Gastroesophageal sphincter (tissue), 3 donors: ENCODE measurements at regions not wholly inside any gene's neighbourhood (a gene's known extent, or its start where the extent isn't known, plus 50 kb on each side); places are given as distances from the start of the nearest gene placed in this dataset.

Experiments
- EP300 ChIP-seq: sonication (generic); formaldehyde crosslinking; IDR thresholded peaks from one replicate; pipeline ENCODE4 v1.6.1; 2017; ENCODE audit warnings: antibody characterized with exemption, mild to moderate bottlenecking
- POLR2A ChIP-seq, 2 donors: fragments of 450-650 bp; IDR thresholded peaks; one replicate each; pipeline ENCODE4 v1.6.1; 2017; ENCODE audit warnings: antibody characterized with exemption in 2 of 2, mild to moderate bottlenecking in 2 of 2, moderate library complexity in 1 of 2
- POLR2AphosphoS5 ChIP-seq: sonication (generic); formaldehyde crosslinking; IDR thresholded peaks from one replicate; pipeline ENCODE4 v1.6.1; 2017; ENCODE audit warnings: antibody characterized with exemption
- TF ChIP-seq, protein P1 (sequence below), 4 experiments: fragments of 200-600 bp in 2 of 4; fragments of 450-650 bp in 2 of 4; sonication (generic) in 1 of 4; IDR thresholded peaks; one replicate each; pipeline ENCODE4 v1.5.1; 2017 to 2019; ENCODE audit warnings: antibody characterized with exemption in 4 of 4, mild to moderate bottlenecking in 2 of 4, moderate library complexity in 2 of 4

GRCh38 chr1:173423291-173423690 is 53.8 kb upstream of the PRDX6 start:
- TF ChIP-seq, protein P1, sequence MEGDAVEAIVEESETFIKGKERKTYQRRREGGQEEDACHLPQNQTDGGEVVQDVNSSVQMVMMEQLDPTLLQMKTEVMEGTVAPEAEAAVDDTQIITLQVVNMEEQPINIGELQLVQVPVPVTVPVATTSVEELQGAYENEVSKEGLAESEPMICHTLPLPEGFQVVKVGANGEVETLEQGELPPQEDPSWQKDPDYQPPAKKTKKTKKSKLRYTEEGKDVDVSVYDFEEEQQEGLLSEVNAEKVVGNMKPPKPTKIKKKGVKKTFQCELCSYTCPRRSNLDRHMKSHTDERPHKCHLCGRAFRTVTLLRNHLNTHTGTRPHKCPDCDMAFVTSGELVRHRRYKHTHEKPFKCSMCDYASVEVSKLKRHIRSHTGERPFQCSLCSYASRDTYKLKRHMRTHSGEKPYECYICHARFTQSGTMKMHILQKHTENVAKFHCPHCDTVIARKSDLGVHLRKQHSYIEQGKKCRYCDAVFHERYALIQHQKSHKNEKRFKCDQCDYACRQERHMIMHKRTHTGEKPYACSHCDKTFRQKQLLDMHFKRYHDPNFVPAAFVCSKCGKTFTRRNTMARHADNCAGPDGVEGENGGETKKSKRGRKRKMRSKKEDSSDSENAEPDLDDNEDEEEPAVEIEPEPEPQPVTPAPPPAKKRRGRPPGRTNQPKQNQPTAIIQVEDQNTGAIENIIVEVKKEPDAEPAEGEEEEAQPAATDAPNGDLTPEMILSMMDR (IDR thresholded peaks at IDR 0.05) = no peak
- TF ChIP-seq POLR2A (IDR thresholded peaks at IDR 0.05) (no peak), POLR2AphosphoS5 (no peak), EP300 (no peak)
